GM23248 (cell line): ENCODE measurements at regions not wholly inside any gene's neighbourhood (a gene's known extent, or its start where the extent isn't known, plus 50 kb on each side); places are given as distances from the start of the nearest gene placed in this dataset.

Experiments used
- EZH2 ChIP-seq: fragments of 200-600 bp; sonication (generic); IDR thresholded peaks from 2 replicates; pipeline ENCODE4 v1.6.1; 2018; ENCODE audit warnings: antibody characterized with exemption, mild to moderate bottlenecking; ENCODE audit not compliant: insufficient read depth, poor library complexity, severe bottlenecking
- EZH2phosphoT487 ChIP-seq: fragments of 200-600 bp; sonication (generic); IDR thresholded peaks from 2 replicates; pipeline ENCODE4 v1.6.1; 2018; ENCODE audit warnings: antibody characterized with exemption, moderate library complexity, mild to moderate bottlenecking, low read depth; ENCODE audit not compliant: insufficient read depth

- TF ChIP-seq EZH2 (no peak), EZH2phosphoT487 (no peak)
Observed at GRCh38 chr1:117679299-117679698, 73.5 kb downstream of the TENT5C start.
